Ishikawa (cell line): ENCODE measurements at regions not wholly inside any gene's neighbourhood (a gene's known extent, or its start where the extent isn't known, plus 50 kb on each side); places are given as distances from the start of the nearest gene placed in this dataset.

Experiments
- CEBPB ChIP-seq: IDR thresholded peaks from 2 replicates; pipeline ENCODE4 v1.6.1; 2012
- CREB1 ChIP-seq: IDR thresholded peaks from 2 replicates; pipeline ENCODE4 v1.6.1; 2012; ENCODE audit warnings: low read depth
- EGR1 ChIP-seq: IDR thresholded peaks from 2 replicates; pipeline ENCODE4 v1.6.1; 2012
- EP300 ChIP-seq: IDR thresholded peaks from 2 replicates; pipeline ENCODE4 v1.6.1; 2012; ENCODE audit warnings: borderline replicate concordance
- FOXM1 ChIP-seq: IDR thresholded peaks from 2 replicates; pipeline ENCODE4 v1.6.1; 2012; ENCODE audit warnings: low read depth, borderline replicate concordance
- MAX ChIP-seq: IDR thresholded peaks from 2 replicates; pipeline ENCODE4 v1.6.1; 2012
- NFIC ChIP-seq: IDR thresholded peaks from 2 replicates; pipeline ENCODE4 v1.6.1; 2012
- RAD21 ChIP-seq: IDR thresholded peaks from 2 replicates; pipeline ENCODE4 v1.6.1; 2012; ENCODE audit warnings: low read depth
- REST ChIP-seq: IDR thresholded peaks from 2 replicates; pipeline ENCODE4 v1.6.1; 2012; ENCODE audit warnings: low read depth, mild to moderate bottlenecking
- TAF1 ChIP-seq: IDR thresholded peaks from 2 replicates; pipeline ENCODE4 v1.6.1; 2012; ENCODE audit warnings: low read depth, mild to moderate bottlenecking
- TCF12 ChIP-seq: IDR thresholded peaks from 2 replicates; pipeline ENCODE4 v1.6.1; 2012; ENCODE audit warnings: low read depth
- TEAD4 ChIP-seq: IDR thresholded peaks from 2 replicates; pipeline ENCODE4 v1.6.1; 2012
- USF1 ChIP-seq: IDR thresholded peaks from 2 replicates; pipeline ENCODE4 v1.6.1; 2012
- YY1 ChIP-seq: IDR thresholded peaks from 2 replicates; pipeline ENCODE4 v1.6.1; 2012; ENCODE audit warnings: low read depth
- ZBTB7A ChIP-seq: IDR thresholded peaks from 2 replicates; pipeline ENCODE4 v1.6.1; 2012; ENCODE audit warnings: low read depth

- no peak for TF ChIP-seq EGR1
- no peak for TF ChIP-seq ZBTB7A
- no peak for TF ChIP-seq FOXM1
- TF ChIP-seq TCF12 = no peak
- TF ChIP-seq CEBPB = no peak
- no peak for TF ChIP-seq RAD21
These were observed 161.3 kb upstream of the UBE2E3 start for GRCh38 chr2:180819106-180819505.

- no peak for TF ChIP-seq YY1
- no peak for TF ChIP-seq CEBPB
- no peak for TF ChIP-seq EP300
These were observed 181.3 kb upstream of the UBE2E3 start for GRCh38 chr2:180799141-180799540.

GRCh38 chr2:180790891-180791290 is 189.5 kb upstream of the UBE2E3 start:
- TF ChIP-seq CEBPB = no peak
- no peak for TF ChIP-seq EP300
- TF ChIP-seq TAF1 = no peak
- TF ChIP-seq MAX = no peak
- no peak for TF ChIP-seq NFIC
- no peak for TF ChIP-seq YY1
- TF ChIP-seq CREB1 = no peak
- TF ChIP-seq EGR1 = no peak
- no peak for TF ChIP-seq REST
- TF ChIP-seq TCF12 = no peak

GRCh38 chr2:180787330-180787729 is 193.1 kb upstream of the UBE2E3 start:
- no peak for TF ChIP-seq CEBPB

GRCh38 chr2:180781276-180781675 is 199.1 kb upstream of the UBE2E3 start:
- no peak for TF ChIP-seq CEBPB
- no peak for TF ChIP-seq USF1
- TF ChIP-seq NFIC = no peak
- TF ChIP-seq TCF12 = no peak
- no peak for TF ChIP-seq CREB1
- no peak for TF ChIP-seq EGR1

- TF ChIP-seq NFIC (no peak), USF1 (no peak), FOXM1 (no peak), TCF12 (no peak), EGR1 (no peak)
These were observed 202.1 kb upstream of the UBE2E3 start for GRCh38 chr2:180778291-180778690.

- TF ChIP-seq USF1 (no peak), CREB1 (no peak), ZBTB7A (no peak), EP300 (no peak), YY1 (no peak), EGR1 (no peak), TEAD4 (no peak), TCF12 (no peak), NFIC (no peak), RAD21 (no peak), FOXM1 (no peak), MAX (no peak), REST (no peak), CEBPB (no peak)
These were observed 203.5 kb upstream of the UBE2E3 start for GRCh38 chr2:180776921-180777320.
